GM19468 (cell line): ENCODE measurements at regions not wholly inside any gene's neighbourhood (a gene's known extent, or its start where the extent isn't known, plus 50 kb on each side); places are given as distances from the start of the nearest gene placed in this dataset.

Experiments
- ATAC-seq: cut with Tn5 transposase; IDR thresholded peaks from one replicate; pipeline ENCODE4 v1.9.1; 2021; ENCODE audit warnings: mild to moderate bottlenecking, moderate library complexity, moderate number of reproducible peaks; ENCODE audit not compliant: unreplicated experiment; ENCODE audit errors: extremely low read depth

GRCh38 chr2:20150110-20150706, 74.7 kb downstream of the SDC1 start:
- ATAC-seq = no peak

GRCh38 chr2:20149703-20150030, 75.3 kb downstream of the SDC1 start:
- no peak for ATAC-seq

- no peak for ATAC-seq
Observed at GRCh38 chr2:20148923-20149702, 75.8 kb downstream of the SDC1 start.

GRCh38 chr2:20148426-20148922, 76.5 kb downstream of the SDC1 start:
- no peak for ATAC-seq

- ATAC-seq = no peak
Observed at GRCh38 chr2:20147351-20147750, 77.6 kb downstream of the SDC1 start.

- no peak for ATAC-seq
Observed at GRCh38 chr2:20146401-20146800, 78.5 kb downstream of the SDC1 start.

- ATAC-seq = peak; percentile 62
Observed at GRCh38 chr2:20145497-20146193, 79.3 kb downstream of the SDC1 start.

- ATAC-seq = no peak
Observed at GRCh38 chr2:20144861-20145260, 80.1 kb downstream of the SDC1 start.

- ATAC-seq = no peak
Observed at GRCh38 chr2:20144196-20144595, 80.7 kb downstream of the SDC1 start.

GRCh38 chr2:20143263-20143662, 81.7 kb downstream of the SDC1 start:
- no peak for ATAC-seq

- no peak for ATAC-seq
Observed at GRCh38 chr2:20141806-20142205, 83.1 kb downstream of the SDC1 start.

- ATAC-seq = no peak
Observed at GRCh38 chr2:20141056-20141762, 83.7 kb downstream of the SDC1 start.

GRCh38 chr2:20140321-20141055, 84.4 kb downstream of the SDC1 start:
- no peak for ATAC-seq

- no peak for ATAC-seq
Observed at GRCh38 chr2:20139407-20140172, 85.3 kb downstream of the SDC1 start.

- no peak for ATAC-seq
Observed at GRCh38 chr2:20138696-20139095, 86.2 kb downstream of the SDC1 start.

- ATAC-seq = no peak
Observed at GRCh38 chr2:20137884-20138283, 86.5 kb upstream of the LAPTM4A start.

- no peak for ATAC-seq
Observed at GRCh38 chr2:20137131-20137571, 85.7 kb upstream of the LAPTM4A start.

- no peak for ATAC-seq
Observed at GRCh38 chr2:20136149-20136548, 84.7 kb upstream of the LAPTM4A start.

- ATAC-seq = no peak
Observed at GRCh38 chr2:20135631-20136050, 84.2 kb upstream of the LAPTM4A start.
